Peyer's patch (tissue), 4 donors: ENCODE measurements at regions not wholly inside any gene's neighbourhood (a gene's known extent, or its start where the extent isn't known, plus 50 kb on each side); places are given as distances from the start of the nearest gene placed in this dataset.

Source experiments
- DNase-seq, 3 donors: peaks; one replicate each; pipeline ENCODE4 v3.0.0-alpha.2; 2017 to 2019
- H3K27ac ChIP-seq, 4 donors: fragments of 200-600 bp; sonication (generic); one replicate each; pipeline ENCODE4 v1.5.1; 2016 to 2019
- H3K27me3 ChIP-seq, 2 donors: fragments of 200-600 bp; sonication (generic); one replicate each; pipeline ENCODE4 v1.5.1; 2019
- H3K36me3 ChIP-seq, 3 donors: fragments of 200-600 bp; sonication (generic); one replicate each; pipeline ENCODE4 v1.5.1; 2016 to 2019
- H3K4me1 ChIP-seq, 4 donors: fragments of 200-600 bp; sonication (generic); one replicate each; pipeline ENCODE4 v1.5.1; 2016 to 2019
- H3K4me3 ChIP-seq, 4 donors: fragments of 200-600 bp; sonication (generic); 1 replicate in 3 of 4; 2 replicates in 1 of 4; pipeline ENCODE4 v1.5.1; 2016 to 2019; ENCODE audit warnings: mild to moderate bottlenecking in 1 of 4
- H3K9me3 ChIP-seq, 4 donors: fragments of 200-600 bp; sonication (generic); one replicate each; pipeline ENCODE4 v1.5.1; 2016 to 2019; ENCODE audit warnings: mild to moderate bottlenecking in 1 of 4
- POLR2A ChIP-seq, 2 donors: fragments of 450-650 bp; IDR thresholded peaks; one replicate each; pipeline ENCODE4 v1.5.1; 2017; ENCODE audit warnings: antibody characterized with exemption in 2 of 2, mild to moderate bottlenecking in 2 of 2, moderate library complexity in 2 of 2
- TF ChIP-seq, protein P1 (sequence below), 6 experiments: fragments of 450-650 bp in 4 of 6; fragments of 200-600 bp in 2 of 6; sonication (generic) in 1 of 6; IDR thresholded peaks; one replicate each; pipeline ENCODE4 v1.5.1; 2017 to 2019; ENCODE audit warnings: antibody characterized with exemption in 6 of 6, mild to moderate bottlenecking in 3 of 6, moderate library complexity in 1 of 6

DNA sequence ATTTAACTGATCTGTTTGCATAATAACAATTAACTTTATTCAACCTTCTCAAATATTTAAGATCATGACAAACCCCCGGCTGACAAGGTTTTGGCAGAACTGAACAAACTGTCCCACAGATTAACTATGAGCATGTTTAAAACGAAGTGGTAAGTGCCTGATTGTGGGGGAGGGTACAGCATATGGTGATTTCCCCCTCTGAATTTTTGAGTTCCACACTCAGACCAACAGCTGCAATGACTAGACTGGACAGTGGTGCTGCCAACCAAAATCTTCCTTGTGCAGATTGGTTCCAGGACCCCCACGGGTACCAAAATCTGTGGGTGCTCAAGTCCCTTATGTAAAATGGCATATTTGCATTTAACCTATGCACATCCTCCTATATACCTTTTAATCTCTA is 449.5 kb downstream of the SHQ1 start:
- no peaks in the 10 kb centered on the region for H3K27me3 ChIP-seq
- no peak overlapping the region for H3K4me3 ChIP-seq
- no peak overlapping the region for H3K27ac ChIP-seq
- peaks cover 0 to 4% (median 0%) of the 10 kb centered on the region in 4 donors for H3K4me1 ChIP-seq
- no peaks in the 10 kb centered on the region for H3K9me3 ChIP-seq
- no peaks in the 10 kb centered on the region for H3K36me3 ChIP-seq
- TF ChIP-seq, protein P1, sequence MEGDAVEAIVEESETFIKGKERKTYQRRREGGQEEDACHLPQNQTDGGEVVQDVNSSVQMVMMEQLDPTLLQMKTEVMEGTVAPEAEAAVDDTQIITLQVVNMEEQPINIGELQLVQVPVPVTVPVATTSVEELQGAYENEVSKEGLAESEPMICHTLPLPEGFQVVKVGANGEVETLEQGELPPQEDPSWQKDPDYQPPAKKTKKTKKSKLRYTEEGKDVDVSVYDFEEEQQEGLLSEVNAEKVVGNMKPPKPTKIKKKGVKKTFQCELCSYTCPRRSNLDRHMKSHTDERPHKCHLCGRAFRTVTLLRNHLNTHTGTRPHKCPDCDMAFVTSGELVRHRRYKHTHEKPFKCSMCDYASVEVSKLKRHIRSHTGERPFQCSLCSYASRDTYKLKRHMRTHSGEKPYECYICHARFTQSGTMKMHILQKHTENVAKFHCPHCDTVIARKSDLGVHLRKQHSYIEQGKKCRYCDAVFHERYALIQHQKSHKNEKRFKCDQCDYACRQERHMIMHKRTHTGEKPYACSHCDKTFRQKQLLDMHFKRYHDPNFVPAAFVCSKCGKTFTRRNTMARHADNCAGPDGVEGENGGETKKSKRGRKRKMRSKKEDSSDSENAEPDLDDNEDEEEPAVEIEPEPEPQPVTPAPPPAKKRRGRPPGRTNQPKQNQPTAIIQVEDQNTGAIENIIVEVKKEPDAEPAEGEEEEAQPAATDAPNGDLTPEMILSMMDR (IDR thresholded peaks at IDR 0.05) = no peak
- no peak for TF ChIP-seq POLR2A (IDR thresholded peaks at IDR 0.05)
- DNase-seq = no peak

DNA sequence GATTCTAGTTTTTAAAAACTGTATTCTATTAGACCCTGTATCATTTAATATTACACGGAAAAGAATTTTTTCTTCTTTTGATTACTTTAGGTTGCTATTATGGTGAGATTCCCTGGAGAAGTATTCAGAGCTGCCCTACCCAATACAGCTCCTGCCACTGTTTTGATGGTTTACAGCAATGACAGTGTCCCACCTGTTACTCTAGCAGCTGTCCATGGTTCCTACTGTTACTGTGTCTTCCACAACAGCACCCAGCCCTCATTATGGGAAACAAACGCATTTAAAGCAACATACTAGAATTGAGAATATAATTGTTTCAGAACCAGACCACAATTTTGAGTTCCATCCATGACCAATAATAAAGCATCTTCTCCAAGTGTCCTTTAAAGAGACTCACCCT is 450.7 kb downstream of the SHQ1 start:
- Histone ChIP-seq H3K4me3 (no peak overlapping the region), H3K9me3 (no peaks in the 10 kb centered on the region), H3K4me1 (no peaks in the 10 kb centered on the region), H3K27ac (no peak overlapping the region), H3K27me3 (no peaks in the 10 kb centered on the region), H3K36me3 (no peaks in the 10 kb centered on the region)
- DNase-seq = no peak
- TF ChIP-seq, protein P1 (IDR thresholded peaks at IDR 0.05) = no peak

DNA sequence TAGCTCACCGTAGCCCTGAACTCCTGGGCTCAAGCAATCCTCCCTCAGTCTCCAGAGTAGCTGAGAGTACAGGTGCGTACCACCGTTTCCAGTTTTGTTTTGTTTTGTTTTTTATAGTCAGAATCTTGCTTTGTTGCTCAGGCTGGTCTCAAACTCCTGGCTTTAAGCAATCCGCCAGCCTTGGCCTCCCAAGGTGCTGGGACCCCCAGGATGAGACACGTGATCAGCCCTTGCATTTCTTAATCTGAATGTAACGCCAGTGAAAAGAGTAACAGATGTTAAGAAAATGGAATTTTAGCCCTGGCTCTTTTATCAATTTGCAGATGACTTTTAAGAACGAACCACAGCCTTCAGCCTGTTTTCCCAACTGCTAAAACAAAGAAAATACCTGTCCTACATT is 451.3 kb downstream of the SHQ1 start:
- no peaks in the 10 kb centered on the region for H3K27me3 ChIP-seq
- H3K27ac ChIP-seq = no peak overlapping the region
- no peak for TF ChIP-seq POLR2A (IDR thresholded peaks at IDR 0.05)
- TF ChIP-seq, protein P1 (IDR thresholded peaks at IDR 0.05) = no peak
- no peaks in the 10 kb centered on the region for H3K36me3 ChIP-seq
- no peak for DNase-seq
- H3K9me3 ChIP-seq = no peaks in the 10 kb centered on the region
- no peak overlapping the region for H3K4me3 ChIP-seq
- peaks cover 0 to 4% (median 0%) of the 10 kb centered on the region in 4 donors for H3K4me1 ChIP-seq

DNA sequence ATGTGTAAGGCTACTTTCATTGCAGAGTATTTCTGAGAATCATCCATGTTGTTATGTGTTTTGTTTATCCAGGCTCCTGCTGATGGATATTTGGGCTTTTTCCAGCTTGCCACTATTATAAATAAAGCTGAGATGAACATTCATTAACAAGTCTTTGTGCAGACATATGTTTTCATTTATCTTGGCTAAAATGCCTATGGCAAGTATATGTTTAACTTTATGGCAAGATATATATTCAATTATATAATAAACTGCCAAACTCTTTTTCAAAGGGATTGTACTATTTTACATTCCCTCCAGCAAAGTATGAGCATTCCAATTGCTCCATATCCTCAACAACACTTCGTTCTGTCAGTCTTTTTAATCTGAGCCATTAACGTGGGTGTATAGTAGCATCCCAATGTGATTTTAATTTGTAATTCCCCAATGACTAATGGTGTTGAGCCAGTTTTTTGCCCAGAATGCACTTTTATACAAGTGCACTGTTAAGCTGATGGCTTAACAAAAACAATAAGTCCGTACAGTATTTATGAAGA is 452.4 kb downstream of the SHQ1 start:
- Histone ChIP-seq H3K36me3 (no peaks in the 10 kb centered on the region), H3K9me3 (no peaks in the 10 kb centered on the region), H3K4me3 (no peak overlapping the region), H3K27me3 (no peaks in the 10 kb centered on the region), H3K27ac (no peak overlapping the region), H3K4me1 (peaks cover 0 to 14% (median 0%) of the 10 kb centered on the region in 4 donors)
- TF ChIP-seq POLR2A (IDR thresholded peaks at IDR 0.05) = no peak
- TF ChIP-seq, protein P1 (IDR thresholded peaks at IDR 0.05) = no peak
- DNase-seq = no peak

DNA sequence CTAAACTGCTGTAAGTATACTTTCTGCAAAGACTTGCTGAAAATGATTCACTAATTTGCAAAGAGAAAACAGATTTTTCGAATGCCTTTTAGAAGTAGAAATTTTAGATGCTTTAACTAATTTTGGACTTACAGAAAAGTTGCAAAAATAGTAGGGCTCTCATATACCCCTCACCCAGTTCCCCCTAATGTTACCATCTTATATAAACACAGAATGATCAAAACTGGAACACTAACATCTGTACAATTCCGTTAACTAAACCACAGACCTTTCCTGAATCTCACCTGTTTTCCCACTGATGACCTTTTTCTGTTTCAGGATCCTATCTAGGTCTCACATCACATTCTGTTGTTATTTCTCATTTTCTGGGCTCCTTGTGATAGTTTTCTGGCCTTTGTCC is 454.8 kb downstream of the SHQ1 start:
- TF ChIP-seq POLR2A (IDR thresholded peaks at IDR 0.05) = no peak
- no peaks in the 10 kb centered on the region for H3K36me3 ChIP-seq
- no peaks in the 10 kb centered on the region for H3K27me3 ChIP-seq
- H3K4me1 ChIP-seq = peaks cover 0 to 15% (median 0%) of the 10 kb centered on the region in 4 donors
- DNase-seq = no peak
- H3K27ac ChIP-seq = no peak overlapping the region
- H3K4me3 ChIP-seq = no peak overlapping the region
- no peaks in the 10 kb centered on the region for H3K9me3 ChIP-seq

DNA sequence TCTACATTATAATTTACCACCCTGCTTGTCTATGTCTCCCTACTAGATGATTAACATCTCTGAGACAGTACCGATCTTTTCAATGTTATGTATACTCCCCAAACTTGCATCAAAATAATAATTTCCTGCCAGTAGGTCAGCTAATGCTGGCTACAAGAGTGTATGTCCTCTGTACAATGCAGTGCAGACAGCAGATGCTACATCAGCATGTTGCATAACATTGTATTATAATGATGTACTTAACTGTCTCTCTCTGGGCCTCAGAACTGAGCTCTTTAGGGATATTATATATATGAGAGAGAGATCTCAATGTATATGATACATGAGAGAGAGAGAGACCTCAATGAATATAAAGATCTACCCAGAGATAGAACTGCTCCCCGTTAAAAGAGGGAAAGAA is 456.6 kb downstream of the SHQ1 start:
- no peak for TF ChIP-seq POLR2A (IDR thresholded peaks at IDR 0.05)
- TF ChIP-seq, protein P1 (IDR thresholded peaks at IDR 0.05) = no peak
- no peaks in the 10 kb centered on the region for H3K27me3 ChIP-seq
- no peak overlapping the region for H3K4me3 ChIP-seq
- no peaks in the 10 kb centered on the region for H3K9me3 ChIP-seq
- no peak overlapping the region for H3K27ac ChIP-seq
- no peaks in the 10 kb centered on the region for H3K36me3 ChIP-seq
- H3K4me1 ChIP-seq = peaks cover 0 to 26% (median 0%) of the 10 kb centered on the region in 4 donors
- DNase-seq = no peak
